ENCODE measurements at regions not wholly inside any gene's neighbourhood (a gene's known extent, or its start where the extent isn't known, plus 50 kb on each side); places are given as distances from the start of the nearest gene placed in this dataset.

- no peak overlapping the region for H3K4me3 Mint-ChIP-seq
- H3K9me3 Mint-ChIP-seq, result no peaks in the 10 kb centered on the region
- peaks cover 6% of the 10 kb centered on the region for H3K36me3 Mint-ChIP-seq
- peaks cover 1% of the 10 kb centered on the region for H3K27me3 Mint-ChIP-seq
- H3K4me1 Mint-ChIP-seq, result no peaks in the 10 kb centered on the region
- no peak overlapping the region for H3K27ac Mint-ChIP-seq
Measured at GRCh38 chr2:39523308-39524044, 86.4 kb upstream of the MAP4K3 start.

GRCh38 chr2:39524061-39524460, 87.0 kb upstream of the MAP4K3 start:
- Mint-ChIP-seq H3K27me3 (peaks cover 1% of the 10 kb centered on the region), H3K4me1 (no peaks in the 10 kb centered on the region), H3K4me3 (no peak overlapping the region), H3K9me3 (no peaks in the 10 kb centered on the region), H3K27ac (no peak overlapping the region), H3K36me3 (peaks cover 6% of the 10 kb centered on the region)

GRCh38 chr2:39524756-39525635, 87.9 kb upstream of the MAP4K3 start:
- Mint-ChIP-seq H3K4me3 (no peak overlapping the region), H3K9me3 (no peaks in the 10 kb centered on the region), H3K4me1 (no peaks in the 10 kb centered on the region), H3K36me3 (peaks cover 6% of the 10 kb centered on the region), H3K27ac (no peak overlapping the region), H3K27me3 (peaks cover 1% of the 10 kb centered on the region)

DNA sequence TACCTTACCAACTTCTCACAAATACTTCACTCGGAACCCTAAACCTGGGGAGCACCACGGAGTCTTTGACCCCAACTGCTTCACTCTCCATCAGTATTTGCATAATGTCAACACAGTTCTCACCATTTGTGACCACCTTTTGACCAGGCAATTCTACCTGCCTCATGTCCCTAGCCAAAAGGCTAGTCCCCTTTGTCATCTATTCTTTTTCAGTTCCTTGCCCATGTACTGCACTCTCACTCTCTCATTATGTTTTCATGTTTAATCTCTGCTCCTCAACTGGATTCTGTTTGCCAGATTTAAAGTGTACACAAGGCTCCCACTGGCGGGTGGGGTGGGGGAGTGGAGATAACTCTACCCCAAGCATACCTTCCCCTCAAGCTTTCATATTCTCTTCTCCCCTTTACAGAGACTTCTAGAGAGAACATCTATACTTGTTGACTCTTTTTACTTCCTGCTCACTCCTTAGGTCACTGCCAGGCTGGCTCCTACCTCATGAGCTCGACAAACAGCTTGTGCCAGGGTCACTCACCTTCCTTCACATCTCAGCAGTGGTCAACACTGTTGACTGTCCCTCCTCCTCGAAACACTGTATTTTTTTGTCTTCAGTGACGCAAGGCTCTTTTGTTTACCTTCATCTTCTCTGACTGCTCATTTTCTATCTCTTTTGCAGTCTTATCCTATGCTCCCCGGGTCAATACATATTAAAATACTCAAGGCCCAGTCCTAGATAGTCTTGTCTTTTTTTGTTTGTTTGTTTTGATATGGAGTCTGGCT, 88.7 kb upstream of the MAP4K3 start:
- Mint-ChIP-seq H3K36me3 (peaks cover 6% of the 10 kb centered on the region), H3K4me3 (no peak overlapping the region), H3K4me1 (no peaks in the 10 kb centered on the region), H3K27ac (peak overlapping the region; percentile 68), H3K9me3 (no peaks in the 10 kb centered on the region), H3K27me3 (peaks cover 1% of the 10 kb centered on the region)

- no peak overlapping the region for H3K4me3 Mint-ChIP-seq
- H3K36me3 Mint-ChIP-seq, result peaks cover 1% of the 10 kb centered on the region
- H3K4me1 Mint-ChIP-seq, result no peaks in the 10 kb centered on the region
Measured at GRCh38 chr2:39528701-39529100, 91.6 kb upstream of the MAP4K3 start.

DNA sequence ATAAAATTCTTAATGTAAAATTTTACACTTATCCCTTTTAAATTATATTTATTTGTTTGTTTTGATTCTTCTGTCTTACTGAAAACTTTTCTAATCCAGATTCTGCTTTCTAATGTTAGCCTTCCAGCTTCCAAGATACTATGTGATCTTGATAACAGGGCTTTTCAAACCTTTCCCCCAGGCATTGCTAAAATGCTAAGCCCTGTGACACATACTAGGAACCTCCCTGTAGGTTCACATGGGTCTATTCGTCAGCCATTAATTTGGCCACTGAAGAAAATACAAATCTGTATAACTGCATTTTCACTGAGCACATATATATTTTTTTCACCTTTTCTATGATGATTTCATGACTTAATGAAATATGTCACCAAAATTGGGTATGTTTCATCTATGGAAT, 92.8 kb upstream of the MAP4K3 start:
- Mint-ChIP-seq H3K4me3 (no peak overlapping the region), H3K9me3 (no peaks in the 10 kb centered on the region), H3K27me3 (no peaks in the 10 kb centered on the region), H3K36me3 (no peaks in the 10 kb centered on the region), H3K27ac (no peak overlapping the region), H3K4me1 (no peaks in the 10 kb centered on the region)

More at GRCh38 chr2:39528701-39529100, 91.6 kb upstream of the MAP4K3 start:
- H3K27me3 Mint-ChIP-seq, result peaks cover 1% of the 10 kb centered on the region
- H3K27ac Mint-ChIP-seq, result no peak overlapping the region
- no peaks in the 10 kb centered on the region for H3K9me3 Mint-ChIP-seq

DNA sequence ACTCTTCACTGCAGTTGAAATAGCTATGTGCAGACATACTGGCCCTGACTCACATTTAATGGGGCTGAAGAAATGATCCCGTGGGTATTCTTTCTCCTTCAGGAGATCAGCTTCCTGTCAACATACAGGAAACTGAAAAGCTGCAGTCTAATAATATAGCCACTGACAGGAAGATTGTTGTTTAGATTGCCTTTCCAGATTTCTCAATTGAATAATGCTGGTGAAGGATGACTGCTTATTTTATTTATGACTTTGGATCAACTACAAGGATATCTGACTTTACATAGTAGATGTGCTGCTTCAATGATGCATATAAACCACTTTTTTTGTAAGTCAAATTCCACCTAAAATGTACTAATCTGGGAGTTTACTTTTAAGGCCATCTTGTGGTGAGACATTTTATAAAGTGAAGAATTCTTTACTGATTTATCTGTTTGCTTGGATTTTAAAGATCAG, 93.4 kb upstream of the MAP4K3 start:
- Mint-ChIP-seq H3K4me1 (no peaks in the 10 kb centered on the region), H3K27ac (no peak overlapping the region), H3K36me3 (no peaks in the 10 kb centered on the region), H3K27me3 (no peaks in the 10 kb centered on the region), H3K4me3 (no peak overlapping the region), H3K9me3 (no peaks in the 10 kb centered on the region)

DNA sequence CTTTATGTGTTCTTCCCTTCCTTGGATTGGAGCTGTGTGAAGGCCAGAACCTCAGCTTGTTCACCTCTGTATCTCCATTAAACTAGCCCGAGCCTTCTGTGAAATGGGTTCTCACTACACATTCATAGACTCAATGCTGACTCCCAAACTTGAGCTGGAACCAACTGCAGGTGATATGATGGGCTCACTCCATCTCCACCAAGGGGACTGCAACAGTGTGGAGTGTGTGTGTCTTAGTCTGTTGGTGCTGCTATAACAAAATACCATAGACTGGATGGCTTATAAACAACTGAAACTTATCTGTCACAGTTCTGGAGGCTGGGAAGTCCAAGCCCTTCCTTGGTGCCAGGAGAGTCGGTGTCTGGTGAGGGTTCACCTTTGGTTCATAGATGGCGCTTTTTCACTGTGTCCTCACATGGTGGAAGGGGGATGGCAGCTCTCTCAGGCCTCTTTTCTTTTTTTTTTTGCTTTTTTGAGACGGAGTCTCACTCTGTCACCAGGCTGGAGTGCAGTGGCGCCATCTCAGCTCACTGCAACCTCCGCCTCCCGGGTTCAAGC, 94.2 kb upstream of the MAP4K3 start:
- Mint-ChIP-seq H3K4me1 (no peaks in the 10 kb centered on the region), H3K27ac (no peak overlapping the region), H3K4me3 (no peak overlapping the region), H3K36me3 (no peaks in the 10 kb centered on the region), H3K27me3 (no peaks in the 10 kb centered on the region), H3K9me3 (no peaks in the 10 kb centered on the region)

GRCh38 chr2:39532933-39533332, 95.8 kb upstream of the MAP4K3 start:
- Mint-ChIP-seq H3K9me3 (no peaks in the 10 kb centered on the region), H3K4me3 (no peak overlapping the region), H3K27ac (no peak overlapping the region), H3K27me3 (no peaks in the 10 kb centered on the region), H3K36me3 (no peaks in the 10 kb centered on the region), H3K4me1 (peaks cover 8% of the 10 kb centered on the region)

- Mint-ChIP-seq H3K4me3 (no peak overlapping the region), H3K9me3 (no peaks in the 10 kb centered on the region), H3K27ac (no peak overlapping the region), H3K27me3 (no peaks in the 10 kb centered on the region), H3K36me3 (no peaks in the 10 kb centered on the region), H3K4me1 (peaks cover 8% of the 10 kb centered on the region)
Measured at GRCh38 chr2:39534095-39534711, 97.1 kb upstream of the MAP4K3 start.

GRCh38 chr2:39535636-39536185, 98.6 kb upstream of the MAP4K3 start:
- H3K36me3 Mint-ChIP-seq, result no peaks in the 10 kb centered on the region
- H3K4me1 Mint-ChIP-seq, result peaks cover 10% of the 10 kb centered on the region
- no peak overlapping the region for H3K27ac Mint-ChIP-seq
- no peaks in the 10 kb centered on the region for H3K27me3 Mint-ChIP-seq
- H3K4me3 Mint-ChIP-seq, result no peak overlapping the region
- no peaks in the 10 kb centered on the region for H3K9me3 Mint-ChIP-seq

DNA sequence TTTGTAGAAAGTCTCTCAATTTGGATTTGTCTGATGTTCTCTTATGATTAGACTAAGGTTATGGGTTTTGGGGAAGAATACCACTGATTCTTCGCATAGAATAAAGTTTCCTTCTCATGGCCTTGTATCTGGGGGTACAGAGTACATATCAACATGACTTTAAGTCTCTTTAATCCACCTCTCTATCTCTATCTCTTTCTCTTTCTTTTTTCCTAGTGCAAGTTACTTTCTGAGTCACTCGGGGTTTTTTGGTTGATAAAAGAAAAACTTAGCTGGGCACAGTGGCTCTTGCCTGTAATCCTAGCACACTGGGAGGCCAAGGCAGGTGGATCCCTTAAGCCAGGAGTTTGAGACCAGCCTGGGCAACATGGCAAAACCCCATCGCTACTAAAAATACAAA, 100.1 kb upstream of the MAP4K3 start:
- Mint-ChIP-seq H3K4me3 (no peak overlapping the region), H3K27ac (peak overlapping the region; percentile 81), H3K27me3 (no peaks in the 10 kb centered on the region), H3K4me1 (peaks cover 12% of the 10 kb centered on the region), H3K9me3 (no peaks in the 10 kb centered on the region), H3K36me3 (no peaks in the 10 kb centered on the region)

DNA sequence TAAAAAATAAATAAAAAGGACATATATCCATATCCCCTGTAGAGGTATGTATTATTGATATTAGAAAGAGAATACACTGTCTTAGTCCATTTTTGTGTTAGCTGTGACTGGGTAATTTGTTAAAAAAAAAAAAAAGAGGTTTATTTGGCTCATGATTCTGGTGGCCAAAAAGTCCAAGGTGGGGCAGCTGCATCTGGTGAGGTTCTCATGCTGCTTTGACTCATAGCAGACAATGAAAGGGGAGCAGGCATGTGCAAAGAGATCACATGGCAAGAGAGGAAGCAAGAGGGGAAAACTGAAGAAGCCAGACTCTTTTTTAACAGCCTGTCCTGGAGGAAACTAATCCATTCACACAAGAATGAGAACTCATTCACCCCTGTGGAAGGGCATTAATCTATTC, 101.6 kb upstream of the MAP4K3 start:
- Mint-ChIP-seq H3K27me3 (no peaks in the 10 kb centered on the region), H3K4me1 (peaks cover 12% of the 10 kb centered on the region), H3K4me3 (no peak overlapping the region), H3K27ac (no peak overlapping the region), H3K9me3 (no peaks in the 10 kb centered on the region), H3K36me3 (no peaks in the 10 kb centered on the region)

DNA sequence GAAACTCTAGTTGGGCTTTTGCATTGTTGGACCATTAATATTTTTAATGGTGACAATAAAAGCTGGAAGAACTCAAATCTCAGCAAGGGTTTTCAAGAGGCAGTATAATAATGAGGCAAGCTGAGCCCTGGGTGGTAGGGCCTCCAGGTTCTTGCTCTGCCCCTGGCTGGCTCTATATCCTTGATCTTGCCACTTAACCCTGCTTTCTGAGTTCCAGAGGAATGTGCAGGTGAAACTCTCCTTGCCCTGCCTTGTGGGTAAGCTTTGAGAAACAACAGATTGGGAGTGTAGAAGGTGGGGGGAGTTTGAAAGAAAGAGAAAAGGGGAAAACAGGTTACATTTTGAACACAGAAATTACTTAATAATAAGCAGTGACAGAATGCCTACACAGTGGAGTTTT, 103.3 kb upstream of the MAP4K3 start:
- Mint-ChIP-seq H3K27ac (no peak overlapping the region), H3K9me3 (no peaks in the 10 kb centered on the region), H3K4me3 (no peak overlapping the region), H3K4me1 (peaks cover 12% of the 10 kb centered on the region), H3K36me3 (no peaks in the 10 kb centered on the region), H3K27me3 (no peaks in the 10 kb centered on the region)
